Stomach (tissue), 8 donors: ENCODE measurements at regions not wholly inside any gene's neighbourhood (a gene's known extent, or its start where the extent isn't known, plus 50 kb on each side); places are given as distances from the start of the nearest gene placed in this dataset.
A peak's percentile ranks its signal among the peaks of the same experiment; 100 is the strongest.

Source experiments
- DNase-seq, 2 donors: peaks; one replicate each; pipeline versions ENCODE4 v3.0.0 to v3.0.0-alpha.2; 2013 to 2019
- H3K27ac ChIP-seq, 5 donors: fragments of 200-600 bp in 4 of 5; sonication (generic) in 4 of 5; one replicate each; pipeline ENCODE4 v1.5.1; 2013 to 2019; ENCODE audit warnings: mild to moderate bottlenecking in 1 of 5, moderate library complexity in 1 of 5
- H3K27me3 ChIP-seq, 3 donors: fragments of 200-600 bp; sonication (generic); one replicate each; pipeline ENCODE4 v1.5.1; 2017 to 2019; ENCODE audit warnings: mixed run types in 1 of 3
- H3K36me3 ChIP-seq, 4 donors: fragments of 200-600 bp; sonication (generic); 1 replicate in 3 of 4; 2 replicates in 1 of 4; pipeline ENCODE4 v1.5.1; 2016 to 2019
- H3K4me1 ChIP-seq, 4 donors: fragments of 200-600 bp; sonication (generic); one replicate each; pipeline ENCODE4 v1.5.1; 2016 to 2019
- H3K4me3 ChIP-seq, 4 donors: fragments of 200-600 bp; sonication (generic) in 3 of 4; one replicate each; pipeline ENCODE4 v1.5.1; 2016 to 2019; ENCODE audit warnings: mild to moderate bottlenecking in 1 of 4
- H3K9me3 ChIP-seq, 4 donors: fragments of 200-600 bp; sonication (generic); one replicate each; pipeline ENCODE4 v1.5.1; 2016 to 2019
- EP300 ChIP-seq: sonication (generic); formaldehyde crosslinking; IDR thresholded peaks from one replicate; pipeline ENCODE4 v1.6.1; 2017; ENCODE audit warnings: antibody characterized with exemption
- POLR2A ChIP-seq, 4 donors: fragments of 450-650 bp; IDR thresholded peaks; one replicate each; pipeline ENCODE4 v1.6.1; 2016; ENCODE audit warnings: antibody characterized with exemption in 4 of 4, control low read depth in 2 of 4, mild to moderate bottlenecking in 1 of 4, moderate library complexity in 1 of 4
- POLR2AphosphoS5 ChIP-seq, 3 donors: sonication (generic); formaldehyde crosslinking; IDR thresholded peaks; one replicate each; pipeline ENCODE4 v1.6.1; 2016; ENCODE audit warnings: antibody characterized with exemption in 3 of 3
- WGBS, 5 donors: extraction: QIAGEN DNeasy Blood & Tissue Kit in 3 of 5; methylation state at CpG; one replicate each; pipeline versions ENCODE4 v1.1.5 to v1.1.7; 2013 to 2018; 5-methylcytosine and 5-hydroxymethylcytosine counted together
- intact Hi-C: fragments of 100-400 bp; cut with DNase I; formaldehyde crosslinking; loops from one replicate; pipeline ENCODE4 v1.15.1; 2023; ENCODE audit warnings: low total_unique reads
- TF ChIP-seq, protein P1 (sequence below), 7 experiments: fragments of 450-650 bp in 4 of 7; fragments of 200-600 bp in 3 of 7; sonication (generic) in 3 of 7; IDR thresholded peaks; one replicate each; pipeline ENCODE4 v1.5.1; 2016 to 2019; ENCODE audit warnings: antibody characterized with exemption in 7 of 7, control low read depth in 2 of 7, mild to moderate bottlenecking in 1 of 7
- donor health status: healthy with polysubstance abuse.
- donor health status: Bipolar disorder and iron deficiency.
- donor health status: healthy.

DNA sequence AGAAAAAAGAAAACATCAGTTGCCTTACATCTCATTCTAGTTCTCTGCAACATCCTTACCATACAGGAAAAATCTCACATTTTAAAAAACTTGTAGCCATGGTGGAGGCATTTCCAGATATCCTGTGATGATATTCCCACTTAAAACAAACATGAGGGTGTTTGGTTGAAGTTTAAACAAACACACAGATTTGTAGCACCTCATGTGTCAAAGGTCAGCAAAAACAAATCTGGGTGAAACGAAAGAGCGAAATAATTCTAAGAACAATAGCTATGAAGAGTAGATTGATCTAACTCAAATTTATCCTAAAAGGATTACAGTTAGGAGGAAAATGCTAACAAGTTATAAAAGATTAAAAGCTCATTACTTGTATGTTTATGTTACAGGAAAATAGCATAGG lies 83.1 kb upstream of the IRX5 start:
- no peak overlapping the region for H3K27ac ChIP-seq
- peak in 1 of 2 donors; percentile 2 for DNase-seq
- H3K27me3 ChIP-seq = no peaks in the 10 kb centered on the region
- TF ChIP-seq POLR2A (IDR thresholded peaks at IDR 0.05) = no peak
- TF ChIP-seq, protein P1, sequence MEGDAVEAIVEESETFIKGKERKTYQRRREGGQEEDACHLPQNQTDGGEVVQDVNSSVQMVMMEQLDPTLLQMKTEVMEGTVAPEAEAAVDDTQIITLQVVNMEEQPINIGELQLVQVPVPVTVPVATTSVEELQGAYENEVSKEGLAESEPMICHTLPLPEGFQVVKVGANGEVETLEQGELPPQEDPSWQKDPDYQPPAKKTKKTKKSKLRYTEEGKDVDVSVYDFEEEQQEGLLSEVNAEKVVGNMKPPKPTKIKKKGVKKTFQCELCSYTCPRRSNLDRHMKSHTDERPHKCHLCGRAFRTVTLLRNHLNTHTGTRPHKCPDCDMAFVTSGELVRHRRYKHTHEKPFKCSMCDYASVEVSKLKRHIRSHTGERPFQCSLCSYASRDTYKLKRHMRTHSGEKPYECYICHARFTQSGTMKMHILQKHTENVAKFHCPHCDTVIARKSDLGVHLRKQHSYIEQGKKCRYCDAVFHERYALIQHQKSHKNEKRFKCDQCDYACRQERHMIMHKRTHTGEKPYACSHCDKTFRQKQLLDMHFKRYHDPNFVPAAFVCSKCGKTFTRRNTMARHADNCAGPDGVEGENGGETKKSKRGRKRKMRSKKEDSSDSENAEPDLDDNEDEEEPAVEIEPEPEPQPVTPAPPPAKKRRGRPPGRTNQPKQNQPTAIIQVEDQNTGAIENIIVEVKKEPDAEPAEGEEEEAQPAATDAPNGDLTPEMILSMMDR (IDR thresholded peaks at IDR 0.05) = no peak
- no peak for TF ChIP-seq EP300
- TF ChIP-seq POLR2AphosphoS5 (IDR thresholded peaks at IDR 0.05) = no peak
- 21 to 38% (median 26%) methylated on average over 2 of the region's 2 CpGs for WGBS, 5 donors
- peaks cover 0 to 18% (median 11%) of the 10 kb centered on the region in 4 donors for H3K9me3 ChIP-seq
- H3K4me1 ChIP-seq = no peaks in the 10 kb centered on the region
- H3K4me3 ChIP-seq = no peak overlapping the region
- no peaks in the 10 kb centered on the region for H3K36me3 ChIP-seq
- intact Hi-C loops = no loop called here

DNA sequence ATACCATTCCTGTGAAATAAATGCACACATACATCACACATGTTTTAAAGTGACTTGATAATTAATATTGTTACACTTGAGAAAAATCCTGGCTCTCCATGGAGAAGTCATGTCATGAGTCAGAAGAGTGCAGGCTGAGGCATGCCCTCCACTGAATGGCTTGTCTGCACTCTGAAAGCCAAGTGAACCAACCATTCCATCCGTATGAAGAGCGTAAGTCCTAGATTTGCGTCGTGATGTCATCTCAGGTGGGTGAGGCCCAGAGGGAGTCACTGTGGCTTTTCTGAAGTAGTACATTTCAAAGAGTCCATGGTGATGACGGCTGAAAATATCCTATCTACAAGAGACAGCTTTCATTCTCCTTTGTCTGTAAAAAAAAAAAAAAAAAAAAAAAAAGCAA lies 83.5 kb upstream of the IRX5 start:
- peak in 1 of 2 donors; percentile 49 for DNase-seq
- TF ChIP-seq POLR2A (IDR thresholded peaks at IDR 0.05) = no peak
- no peak for TF ChIP-seq EP300
- TF ChIP-seq, protein P1 (IDR thresholded peaks at IDR 0.05) = no peak
- no peaks in the 10 kb centered on the region for H3K36me3 ChIP-seq
- H3K27ac ChIP-seq = no peak overlapping the region
- intact Hi-C loops = no loop called here
- no peaks in the 10 kb centered on the region for H3K27me3 ChIP-seq
- no peaks in the 10 kb centered on the region for H3K4me1 ChIP-seq
- H3K4me3 ChIP-seq = no peak overlapping the region
- 71 to 84% (median 76%) methylated on average over 5 of the region's 5 CpGs for WGBS, 5 donors
- peaks cover 0 to 22% (median 14%) of the 10 kb centered on the region in 4 donors for H3K9me3 ChIP-seq

DNA sequence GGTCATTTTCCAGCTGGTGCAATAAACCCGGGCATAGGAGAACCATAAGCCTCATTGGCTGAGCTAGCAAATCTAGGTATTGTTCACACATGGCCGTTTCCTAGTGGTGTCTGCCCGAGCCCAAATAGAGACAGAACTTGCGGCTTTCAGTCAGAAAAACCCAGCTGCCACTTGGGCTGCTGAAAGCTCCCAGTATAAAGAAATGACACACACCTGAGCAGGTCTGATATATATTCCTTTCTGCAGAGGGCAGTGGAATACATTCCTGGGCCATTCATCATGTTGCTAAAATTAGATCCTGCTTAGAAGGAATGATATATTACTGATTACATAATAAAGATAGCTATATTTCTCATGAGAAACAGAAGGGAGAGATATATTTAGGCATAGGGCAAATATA lies 83.9 kb upstream of the IRX5 start:
- H3K27ac ChIP-seq = no peak overlapping the region
- TF ChIP-seq, protein P1 (IDR thresholded peaks at IDR 0.05) = no peak
- TF ChIP-seq EP300 = no peak
- TF ChIP-seq POLR2A (IDR thresholded peaks at IDR 0.05) = no peak
- TF ChIP-seq POLR2AphosphoS5 (IDR thresholded peaks at IDR 0.05) = no peak
- peak in 1 of 2 donors; percentile 56 for DNase-seq
- H3K4me1 ChIP-seq = no peaks in the 10 kb centered on the region
- intact Hi-C loops = no loop called here
- no peak overlapping the region for H3K4me3 ChIP-seq
- peaks cover 0 to 22% (median 17%) of the 10 kb centered on the region in 4 donors for H3K9me3 ChIP-seq
- 32 to 46% (median 40%) methylated on average over 4 of the region's 4 CpGs for WGBS, 5 donors
- no peaks in the 10 kb centered on the region for H3K36me3 ChIP-seq
- H3K27me3 ChIP-seq = no peaks in the 10 kb centered on the region

DNA sequence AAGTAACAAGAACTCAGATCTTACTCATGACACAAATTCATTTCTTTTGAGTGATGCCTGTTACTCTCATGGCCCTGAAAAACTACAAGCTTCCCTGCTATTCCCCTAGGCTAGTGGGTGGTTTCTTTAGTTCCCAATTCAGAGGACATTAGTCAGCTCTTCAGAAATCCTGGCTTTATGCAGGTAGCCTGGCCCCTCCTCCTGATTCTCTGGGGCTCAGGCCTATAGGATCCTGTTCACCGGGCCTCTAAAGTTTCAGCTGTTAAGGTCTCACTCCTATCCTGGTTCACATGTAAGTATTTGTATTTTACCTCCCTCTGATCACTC lies 87.3 kb upstream of the IRX5 start:
- 89 to 100% (median 96%) methylated on average over 1 of the region's 1 CpG for WGBS, 5 donors

More for the DNA sequence above, 87.3 kb upstream of the IRX5 start:
- TF ChIP-seq POLR2A (IDR thresholded peaks at IDR 0.05) (no peak), POLR2AphosphoS5 (IDR thresholded peaks at IDR 0.05) (no peak), EP300 (no peak)
- TF ChIP-seq, protein P1 (IDR thresholded peaks at IDR 0.05) = no peak
- H3K27ac ChIP-seq = no peak overlapping the region
- no peak overlapping the region for H3K4me3 ChIP-seq
- H3K27me3 ChIP-seq = no peaks in the 10 kb centered on the region
- H3K4me1 ChIP-seq = no peaks in the 10 kb centered on the region
- DNase-seq = no peak
- intact Hi-C loops = no loop called here
- H3K36me3 ChIP-seq = no peaks in the 10 kb centered on the region
- peaks cover 0 to 22% (median 17%) of the 10 kb centered on the region in 4 donors for H3K9me3 ChIP-seq
